ENCODE measurements at regions not wholly inside any gene's neighbourhood (a gene's known extent, or its start where the extent isn't known, plus 50 kb on each side); places are given as distances from the start of the nearest gene placed in this dataset.

DNA sequence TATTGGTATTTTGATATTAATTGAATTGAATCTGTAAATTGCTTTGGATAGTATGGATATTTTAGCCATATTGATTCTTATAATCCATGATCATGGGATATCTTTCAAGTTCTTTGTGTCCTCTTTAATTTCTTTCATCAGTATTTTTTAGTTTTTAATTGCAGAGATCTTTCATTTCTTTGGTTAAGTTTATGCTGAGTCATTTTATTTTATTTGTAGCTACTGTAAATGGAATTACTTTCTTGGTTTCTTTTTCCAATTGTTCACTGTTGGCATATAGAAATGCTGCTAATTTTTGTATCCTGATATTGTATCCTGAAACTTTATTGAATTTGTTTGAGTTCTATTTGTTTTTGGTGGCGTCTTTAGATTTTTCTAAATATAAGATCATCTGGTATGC, 79.5 kb upstream of the DSEL start:
- TF ChIP-seq POLR2A (IDR thresholded peaks at IDR 0.05), result no peak
- TF ChIP-seq, protein P1, sequence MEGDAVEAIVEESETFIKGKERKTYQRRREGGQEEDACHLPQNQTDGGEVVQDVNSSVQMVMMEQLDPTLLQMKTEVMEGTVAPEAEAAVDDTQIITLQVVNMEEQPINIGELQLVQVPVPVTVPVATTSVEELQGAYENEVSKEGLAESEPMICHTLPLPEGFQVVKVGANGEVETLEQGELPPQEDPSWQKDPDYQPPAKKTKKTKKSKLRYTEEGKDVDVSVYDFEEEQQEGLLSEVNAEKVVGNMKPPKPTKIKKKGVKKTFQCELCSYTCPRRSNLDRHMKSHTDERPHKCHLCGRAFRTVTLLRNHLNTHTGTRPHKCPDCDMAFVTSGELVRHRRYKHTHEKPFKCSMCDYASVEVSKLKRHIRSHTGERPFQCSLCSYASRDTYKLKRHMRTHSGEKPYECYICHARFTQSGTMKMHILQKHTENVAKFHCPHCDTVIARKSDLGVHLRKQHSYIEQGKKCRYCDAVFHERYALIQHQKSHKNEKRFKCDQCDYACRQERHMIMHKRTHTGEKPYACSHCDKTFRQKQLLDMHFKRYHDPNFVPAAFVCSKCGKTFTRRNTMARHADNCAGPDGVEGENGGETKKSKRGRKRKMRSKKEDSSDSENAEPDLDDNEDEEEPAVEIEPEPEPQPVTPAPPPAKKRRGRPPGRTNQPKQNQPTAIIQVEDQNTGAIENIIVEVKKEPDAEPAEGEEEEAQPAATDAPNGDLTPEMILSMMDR (IDR thresholded peaks at IDR 0.05), result no peak
